DMS153 (cell line): ENCODE measurements at regions not wholly inside any gene's neighbourhood (a gene's known extent, or its start where the extent isn't known, plus 50 kb on each side); places are given as distances from the start of the nearest gene placed in this dataset.

Experiments
- DNase-seq: peaks from one replicate; lab custom pipeline; 2025; lab: John Stamatoyannopoulos, UW

DNA sequence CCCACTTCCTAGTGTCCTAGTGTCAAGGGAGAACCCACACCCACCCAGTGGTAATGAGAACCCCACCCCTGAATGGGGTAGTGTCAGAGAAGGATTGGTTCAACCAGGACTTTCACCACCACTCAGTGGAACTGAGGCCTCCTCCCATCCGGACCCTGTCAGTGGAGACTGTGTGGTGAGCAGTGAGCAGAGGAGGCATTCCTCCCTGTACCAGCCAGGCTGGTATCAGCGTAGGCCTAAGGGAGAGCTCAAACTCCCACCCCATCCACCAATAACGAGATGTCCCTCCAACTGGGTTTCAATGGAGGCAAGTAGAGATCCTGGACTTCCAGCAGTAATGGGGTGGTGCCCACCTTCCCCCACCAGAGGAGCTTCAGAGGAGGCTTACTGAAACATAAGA, 1171.4 kb downstream of the TBC1D22A start:
- no peak for DNase-seq

DNA sequence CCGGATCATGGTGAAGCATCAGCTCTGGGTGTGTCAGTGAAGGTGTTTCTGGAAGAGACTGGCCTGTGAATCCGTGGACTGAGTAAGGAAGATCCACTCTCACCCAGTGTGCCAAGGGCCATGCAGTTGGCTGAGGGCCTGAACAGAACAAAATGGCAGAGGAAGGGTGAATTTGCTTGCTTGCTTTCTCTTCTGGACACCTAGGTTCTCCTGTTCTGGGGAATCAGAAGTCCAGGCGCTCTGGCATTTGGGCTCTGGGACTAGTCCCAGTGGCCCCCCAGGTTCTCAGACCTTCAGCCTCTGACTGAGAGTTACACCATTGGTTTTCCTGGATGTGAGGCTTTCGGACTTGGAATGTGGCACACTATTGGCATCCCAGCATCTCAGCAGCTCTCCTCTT, 1170.8 kb downstream of the TBC1D22A start:
- no peak for DNase-seq

DNA sequence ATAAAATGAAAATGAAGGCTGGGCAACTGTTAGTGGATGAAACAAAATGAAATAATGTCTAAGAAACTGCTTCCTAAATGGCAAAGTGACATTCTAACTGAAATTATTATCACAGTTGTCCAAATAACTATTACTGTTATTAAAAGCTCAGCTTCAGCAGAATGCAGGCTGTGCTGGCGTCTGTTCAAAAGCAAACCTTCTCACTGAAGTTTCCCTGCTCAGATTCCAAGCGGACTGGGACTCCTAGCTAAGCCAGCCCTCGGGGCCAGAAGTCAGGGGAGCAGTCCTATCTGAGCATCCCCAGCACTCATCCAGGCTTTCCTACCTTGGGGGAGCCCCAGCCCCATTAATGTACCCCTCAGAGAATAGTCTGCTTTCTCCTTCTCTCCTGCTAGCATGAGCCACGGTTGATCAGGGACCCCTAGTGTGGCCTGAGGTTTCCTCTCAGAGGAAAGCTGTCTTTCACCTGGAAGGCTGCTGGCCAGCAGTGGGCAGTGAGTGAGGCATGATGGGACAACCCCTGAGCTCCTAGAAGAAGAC, 1167.3 kb downstream of the TBC1D22A start:
- no peak for DNase-seq

DNA sequence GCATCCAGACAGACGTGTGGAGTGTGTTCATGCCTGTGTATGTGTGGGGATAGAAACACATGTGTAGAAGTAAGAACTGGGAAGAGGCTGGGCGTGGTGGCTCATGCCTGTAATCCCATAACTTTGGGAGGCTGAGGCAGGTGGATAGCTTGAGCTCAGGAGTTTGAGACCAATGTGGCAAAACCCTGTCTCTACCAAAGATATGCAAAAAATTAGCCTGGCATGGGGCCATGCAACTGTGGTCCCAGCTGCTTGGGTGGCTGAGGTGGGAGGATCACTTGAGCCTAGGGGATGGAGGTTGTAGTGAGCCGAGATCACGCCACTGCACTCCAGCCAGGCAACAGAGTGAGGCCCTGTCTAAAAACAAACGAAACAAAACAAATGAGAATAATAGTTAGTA, 1166.6 kb downstream of the TBC1D22A start:
- DNase-seq = no peak

DNA sequence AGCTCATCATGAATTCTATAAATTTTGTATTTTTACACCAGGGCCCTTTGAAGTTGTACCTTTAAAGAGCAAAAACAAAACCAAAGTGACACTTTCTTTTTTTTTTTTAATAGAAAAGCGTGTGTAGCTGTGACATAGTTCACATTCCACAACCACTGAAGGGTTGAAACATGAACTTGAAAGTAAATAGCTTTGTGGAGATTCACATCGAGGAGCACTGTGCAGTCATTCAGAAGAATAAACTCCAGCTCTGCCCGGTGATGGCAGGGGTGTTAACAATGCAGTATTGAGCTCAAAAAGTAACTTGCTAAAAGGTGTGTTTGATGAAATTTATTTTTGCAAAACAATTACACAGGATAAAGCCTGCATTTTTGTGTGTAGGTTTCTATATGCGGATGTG, 1166.2 kb downstream of the TBC1D22A start:
- DNase-seq = no peak

DNA sequence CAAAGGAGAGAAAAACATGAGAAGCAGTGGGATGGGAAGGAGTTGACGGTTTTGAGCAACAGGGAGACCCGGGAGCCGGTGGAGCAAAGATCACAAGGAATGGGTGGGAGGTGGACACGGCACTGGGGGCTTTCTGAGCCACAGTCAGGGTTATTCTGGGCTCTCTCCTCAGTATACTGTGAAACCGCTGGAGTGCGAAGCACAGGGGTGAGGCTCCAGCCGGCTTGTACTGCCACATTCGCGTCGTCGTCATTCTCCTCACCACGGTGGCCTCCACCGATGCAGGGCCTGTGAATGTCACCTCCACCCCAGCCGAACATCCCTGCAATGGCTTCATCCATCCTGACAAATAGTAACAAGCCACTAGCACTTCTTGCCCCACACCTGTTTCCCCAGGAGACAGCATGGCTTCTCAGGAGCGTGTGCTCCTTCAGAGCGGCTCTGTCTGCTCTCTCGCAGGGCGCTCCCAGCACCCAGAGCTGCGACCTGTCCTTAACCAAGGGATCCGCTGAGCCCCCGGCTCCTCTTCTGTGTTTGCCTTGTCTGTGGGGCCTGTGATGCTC, 1165.3 kb downstream of the TBC1D22A start:
- no peak for DNase-seq

DNA sequence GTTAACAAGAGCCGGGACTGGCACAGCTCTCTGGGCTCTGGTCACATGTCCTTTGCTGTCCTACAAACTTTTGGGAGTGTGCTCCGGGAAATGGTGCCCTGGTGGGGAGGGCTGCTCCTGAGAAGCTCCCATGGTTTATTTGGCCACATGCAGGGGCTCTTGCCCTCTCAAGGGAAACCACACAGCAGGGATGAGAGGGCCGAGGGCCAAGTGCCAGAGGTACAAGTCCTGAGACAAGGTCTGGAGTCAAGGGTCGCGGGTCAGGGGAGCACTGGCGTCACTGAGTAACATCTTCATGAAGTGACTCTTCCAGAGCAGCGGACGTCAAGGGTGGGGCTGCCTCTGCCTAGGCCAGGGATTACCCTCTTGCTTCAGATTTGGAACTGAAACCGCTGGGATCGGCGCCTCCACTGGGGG, 1160.6 kb downstream of the TBC1D22A start:
- DNase-seq = no peak

DNA sequence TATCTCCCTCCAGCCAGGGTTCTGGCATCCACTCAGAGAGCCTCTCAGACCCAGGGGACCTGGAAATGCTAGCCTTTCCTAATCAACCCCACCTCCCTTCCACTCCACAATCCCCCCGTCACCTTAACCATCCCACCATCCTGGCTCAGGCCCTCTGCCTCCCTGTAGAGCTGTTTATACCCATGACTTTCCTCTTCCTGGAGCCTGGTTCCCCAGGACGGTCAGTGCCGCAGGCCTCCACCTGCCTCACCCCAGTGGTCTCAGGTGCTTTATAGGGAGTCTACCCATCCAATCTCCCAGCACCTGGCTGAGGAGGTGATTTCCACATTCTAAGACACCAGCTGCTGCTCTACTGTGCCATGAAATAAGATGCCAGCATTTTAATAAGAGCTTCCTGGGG, 1159.5 kb downstream of the TBC1D22A start:
- no peak for DNase-seq

DNA sequence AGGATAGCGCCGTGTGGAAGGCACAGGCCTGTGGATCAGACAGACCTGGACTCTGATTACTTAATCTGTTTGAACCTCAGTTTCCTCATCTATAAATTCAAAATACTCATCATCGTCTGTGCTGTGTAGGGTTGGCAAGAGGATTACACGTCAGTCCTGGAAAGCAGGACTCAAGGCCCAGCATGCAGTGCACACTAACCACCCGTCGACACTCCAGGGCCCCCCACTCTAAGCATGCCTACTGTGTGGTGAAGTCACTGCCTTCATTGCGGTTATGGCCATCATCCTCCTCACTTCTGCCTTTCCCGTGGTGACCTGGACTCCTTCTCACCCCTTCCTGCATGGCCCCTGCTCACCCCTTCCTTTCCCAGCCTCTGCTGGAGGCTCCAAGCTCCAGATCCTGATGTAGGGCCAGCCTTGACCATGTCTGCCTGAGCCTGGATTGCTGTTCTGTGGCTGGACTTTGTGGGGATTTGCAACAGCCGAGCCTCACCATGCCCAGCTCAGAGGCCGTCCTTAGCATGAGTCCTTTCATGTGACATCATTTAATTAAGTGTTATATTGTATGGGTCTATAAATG, 1158.0 kb downstream of the TBC1D22A start:
- no peak for DNase-seq

DNA sequence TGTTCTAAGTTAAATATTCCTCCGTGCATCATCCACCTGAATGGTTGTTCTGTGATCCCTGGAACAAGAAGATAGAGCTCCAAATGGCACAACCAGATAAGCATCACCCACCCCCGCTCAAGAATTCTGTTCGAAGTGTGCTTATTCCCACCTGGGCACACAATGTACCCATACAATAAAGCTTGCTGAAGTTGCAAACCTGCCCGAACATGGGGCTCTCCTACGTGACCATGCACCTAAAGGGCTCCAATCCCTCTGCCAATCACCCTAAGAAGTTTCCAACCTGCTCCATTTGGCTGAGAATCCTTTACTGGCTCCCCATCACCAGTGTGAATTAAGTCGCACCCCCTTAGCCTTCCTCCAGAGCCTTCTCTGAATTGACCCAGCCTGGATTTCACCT, 1157.4 kb downstream of the TBC1D22A start:
- DNase-seq = no peak

DNA sequence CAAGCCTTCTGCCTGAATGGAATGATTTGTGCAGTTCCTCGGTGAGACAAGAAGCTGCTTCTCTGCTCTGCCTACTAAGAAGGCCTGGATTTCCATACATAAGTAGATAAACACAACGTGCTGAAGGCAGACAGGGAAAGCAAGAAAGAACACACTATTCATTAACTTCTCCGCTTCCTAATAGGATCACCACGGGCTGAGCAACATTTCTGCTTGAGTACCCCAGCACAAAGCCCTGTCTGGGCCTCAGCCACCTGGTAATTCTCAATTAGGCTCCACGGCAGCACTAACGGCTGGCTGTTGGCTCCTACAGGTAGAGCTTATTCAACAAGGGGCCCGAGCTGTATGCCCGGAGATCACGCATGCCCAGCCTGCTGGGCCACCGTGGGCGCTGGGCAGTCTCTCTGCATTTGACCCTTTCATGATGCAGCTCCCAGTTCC, 1156.6 kb downstream of the TBC1D22A start:
- DNase-seq = no peak

DNA sequence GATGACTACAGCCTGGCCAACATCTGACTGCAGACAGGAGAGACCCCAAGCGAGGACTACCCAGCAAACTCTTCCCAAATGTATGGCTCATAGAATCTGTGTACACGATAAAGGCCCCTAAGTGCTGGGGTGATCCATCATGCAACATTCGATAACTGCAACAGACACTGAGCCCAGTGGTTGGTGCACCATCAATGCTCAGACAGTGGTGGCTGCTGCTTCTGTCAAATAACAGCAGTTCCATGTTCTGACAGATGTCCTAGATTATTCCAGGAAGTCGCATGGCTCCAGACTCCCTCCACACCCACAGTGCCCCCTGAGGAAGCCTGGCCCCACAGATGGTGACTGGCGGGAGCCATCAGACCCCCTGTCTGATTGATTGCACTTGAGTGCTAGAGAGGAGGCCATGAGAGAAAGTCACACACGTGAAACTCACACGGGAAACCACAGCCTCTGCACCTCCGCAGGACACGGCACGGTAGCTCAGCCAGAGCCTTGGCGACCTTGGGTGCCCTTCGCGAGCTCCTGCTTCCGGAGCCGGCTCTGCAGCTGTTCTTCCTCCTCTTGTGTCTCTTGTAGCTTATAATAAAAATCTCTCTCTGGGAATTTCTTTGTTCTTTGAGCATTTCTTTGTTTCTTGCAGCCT, 1155.9 kb downstream of the TBC1D22A start:
- DNase-seq = no peak

DNA sequence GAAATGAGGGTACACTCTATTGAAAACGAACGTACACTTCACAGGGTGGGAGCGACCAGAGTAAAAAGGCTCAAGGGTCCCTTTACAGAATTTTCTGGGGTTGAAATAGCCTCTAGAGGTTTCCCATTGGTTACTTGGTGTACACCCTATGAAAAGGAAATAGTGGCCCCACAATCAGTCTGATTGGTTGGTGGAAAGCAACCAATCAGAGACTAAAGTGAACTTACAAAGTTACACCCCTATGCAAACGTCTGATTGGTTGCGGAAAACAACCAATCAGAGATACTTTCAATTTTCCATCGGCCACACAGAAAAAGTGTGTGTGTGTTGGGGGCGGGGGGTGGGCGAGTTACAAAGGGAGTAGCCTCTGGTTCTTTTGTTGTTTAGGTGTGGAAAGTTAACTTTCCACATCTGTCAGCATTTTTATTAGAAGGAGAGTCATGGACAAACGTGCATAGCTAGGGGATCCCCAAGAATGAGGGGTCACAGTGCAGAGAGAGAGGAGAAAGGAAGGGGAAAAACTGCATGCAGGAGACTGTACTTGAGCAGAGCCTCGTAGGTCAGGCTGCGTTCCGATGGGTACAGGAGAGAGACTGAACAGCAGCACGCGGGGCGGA, 1152.1 kb downstream of the TBC1D22A start:
- no peak for DNase-seq

DNA sequence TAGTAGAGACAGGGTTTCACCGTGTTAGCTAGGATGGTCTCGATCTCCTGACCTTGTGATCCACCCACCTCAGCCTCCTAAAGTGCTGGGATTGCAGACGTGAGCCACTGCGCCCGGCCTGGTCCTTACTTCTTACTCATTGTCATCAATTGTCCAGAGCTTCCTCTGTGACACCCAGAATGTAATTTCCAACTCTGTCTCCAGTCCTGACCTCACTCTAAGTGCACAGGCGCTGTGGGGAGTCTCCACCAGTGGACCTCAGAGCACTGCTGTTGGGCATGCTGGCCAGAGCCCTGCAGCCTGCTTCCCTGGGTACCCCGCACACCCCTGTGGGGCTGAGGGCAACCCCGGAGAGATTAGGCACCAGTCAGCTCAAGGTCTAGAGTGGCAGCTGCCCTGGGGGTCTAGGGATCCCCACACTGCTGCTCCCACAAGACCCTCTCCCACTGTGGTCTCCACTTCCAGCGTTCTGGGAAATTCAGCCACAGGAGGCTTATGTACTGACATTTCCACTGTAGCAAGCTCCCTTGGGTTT, 1140.3 kb downstream of the TBC1D22A start:
- DNase-seq = no peak

DNA sequence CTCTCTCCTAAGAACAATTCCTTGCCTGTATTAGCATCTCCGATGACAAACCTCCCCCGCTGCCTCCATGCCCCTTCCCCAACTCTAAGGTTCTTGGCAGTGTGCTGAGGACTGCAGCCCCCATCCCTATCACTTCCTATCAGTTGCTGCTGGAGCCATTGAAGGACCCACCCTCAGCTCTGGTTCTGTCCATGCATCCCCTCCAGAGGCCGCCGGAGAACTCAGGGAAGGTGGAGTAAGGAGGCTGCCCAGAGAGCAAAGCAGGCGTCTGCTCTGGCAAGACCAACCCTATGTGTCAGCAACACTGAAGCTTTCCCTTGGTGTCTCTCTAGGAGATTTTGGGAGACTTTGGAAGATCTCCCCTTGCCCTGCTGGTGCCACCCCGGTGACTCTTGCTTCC, 1139.5 kb downstream of the TBC1D22A start:
- no peak for DNase-seq

DNA sequence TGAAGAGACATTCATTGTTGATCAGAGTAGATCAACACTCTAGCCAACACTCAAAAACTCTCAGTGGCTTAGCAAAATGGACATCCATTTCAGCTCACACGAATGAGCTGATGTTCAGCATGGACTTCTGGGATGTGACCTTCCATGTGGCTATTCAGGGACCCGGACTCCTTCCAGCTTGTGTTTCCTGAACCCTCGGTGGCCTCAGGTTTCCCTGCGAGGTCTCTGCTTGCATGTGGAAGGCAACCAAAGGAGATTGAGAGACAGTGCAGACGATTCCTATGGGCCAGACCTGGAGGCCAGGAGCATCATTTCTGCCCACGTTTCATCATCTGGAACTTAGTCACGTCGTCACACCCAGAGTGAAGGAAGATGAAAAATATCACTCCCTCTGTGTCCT, 1137.4 kb downstream of the TBC1D22A start:
- no peak for DNase-seq

DNA sequence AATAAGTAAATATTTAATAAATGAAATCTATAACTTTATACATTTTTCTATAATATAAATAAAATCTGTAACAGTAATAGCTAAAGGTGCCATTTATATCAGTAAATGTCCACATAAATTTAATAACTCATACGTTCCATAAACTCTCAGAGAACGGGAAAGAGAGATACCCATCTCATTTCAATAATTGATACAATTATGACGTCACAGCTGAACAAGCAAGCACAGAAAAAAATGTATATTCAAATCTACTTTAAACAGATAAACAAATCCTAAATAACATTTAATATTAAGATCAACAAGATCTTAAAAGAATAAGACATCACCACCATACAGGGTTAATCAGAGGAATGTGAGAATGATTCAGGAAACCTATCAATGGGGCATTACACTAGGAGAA, 1136.5 kb downstream of the TBC1D22A start:
- DNase-seq = no peak

DNA sequence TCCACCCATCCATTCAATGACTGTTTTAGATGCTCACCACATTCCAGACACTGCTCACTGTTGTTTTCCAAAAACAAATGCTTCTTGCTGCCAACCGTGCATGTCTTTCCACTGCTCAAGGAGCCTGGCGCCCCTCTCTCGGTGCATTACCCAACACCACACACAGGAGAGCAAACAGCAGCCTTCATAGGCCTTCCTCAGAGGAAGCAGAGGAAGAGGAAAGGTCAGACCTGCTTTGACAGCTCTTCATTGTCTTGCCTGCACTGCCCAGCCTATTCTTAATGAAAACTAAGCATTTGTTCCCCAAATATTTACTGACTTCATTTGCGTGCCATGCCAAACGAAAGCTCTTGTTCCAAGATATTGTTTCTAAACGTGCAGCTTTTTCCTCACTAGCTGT, 1129.2 kb downstream of the TBC1D22A start:
- no peak for DNase-seq

DNA sequence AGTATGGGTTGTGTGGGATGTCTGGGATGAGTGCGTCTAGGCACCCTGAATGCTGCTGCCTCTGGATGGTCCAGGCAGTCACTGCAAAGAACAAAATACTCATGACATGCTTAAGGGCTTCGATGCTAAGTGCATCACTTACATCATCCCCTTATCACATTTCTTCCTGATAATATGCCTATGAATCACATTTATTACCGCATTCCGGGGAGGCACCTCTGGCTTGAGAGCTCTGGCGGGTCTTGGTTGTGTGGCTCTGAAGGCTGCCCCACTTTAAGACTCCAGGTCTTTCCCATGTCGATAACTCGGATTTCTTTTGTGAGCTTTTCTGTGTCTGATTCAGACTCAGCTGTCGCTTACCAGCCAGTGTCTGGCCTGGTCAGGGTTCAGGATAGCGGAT, 1126.4 kb downstream of the TBC1D22A start:
- no peak for DNase-seq

DNA sequence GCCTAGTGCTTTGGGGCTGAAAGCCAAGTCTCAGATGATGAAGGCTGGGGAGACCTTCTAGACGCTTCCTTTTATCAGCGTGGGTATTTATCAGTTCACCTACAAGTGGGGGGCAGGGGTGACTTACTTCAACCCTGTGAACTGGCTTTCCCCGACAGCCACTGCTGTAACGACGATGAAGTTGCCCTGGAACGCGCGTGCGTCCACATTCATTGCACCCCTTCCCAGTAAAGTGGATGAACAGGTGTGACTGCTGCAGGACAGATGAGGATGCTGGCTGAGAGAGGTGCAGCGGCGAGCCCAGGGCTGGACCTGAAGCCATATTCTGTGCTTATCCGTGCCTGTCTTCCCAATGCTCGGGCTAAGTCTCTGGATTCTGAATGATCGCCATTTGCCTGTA, 1122.3 kb downstream of the TBC1D22A start:
- DNase-seq = no peak

DNA sequence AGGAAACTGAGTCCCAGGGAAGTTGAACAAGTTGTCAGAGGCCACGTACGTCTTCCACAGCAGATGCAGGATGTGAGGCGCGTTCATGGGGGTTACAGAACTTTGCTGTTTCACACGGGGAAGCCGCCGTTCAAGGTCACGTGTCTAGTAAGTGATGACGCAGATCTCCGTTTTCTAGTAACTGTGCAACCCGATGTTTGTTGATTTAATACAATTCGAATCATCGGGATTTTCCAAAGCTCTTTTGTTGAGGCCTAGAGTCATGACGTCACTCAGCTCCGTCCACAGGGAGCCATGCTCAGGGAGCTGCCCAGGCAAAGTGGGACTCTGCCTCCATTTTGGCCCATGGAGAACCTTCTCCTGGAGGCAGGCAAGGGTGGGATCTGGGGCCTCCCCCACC, 1121.8 kb downstream of the TBC1D22A start:
- no peak for DNase-seq

DNA sequence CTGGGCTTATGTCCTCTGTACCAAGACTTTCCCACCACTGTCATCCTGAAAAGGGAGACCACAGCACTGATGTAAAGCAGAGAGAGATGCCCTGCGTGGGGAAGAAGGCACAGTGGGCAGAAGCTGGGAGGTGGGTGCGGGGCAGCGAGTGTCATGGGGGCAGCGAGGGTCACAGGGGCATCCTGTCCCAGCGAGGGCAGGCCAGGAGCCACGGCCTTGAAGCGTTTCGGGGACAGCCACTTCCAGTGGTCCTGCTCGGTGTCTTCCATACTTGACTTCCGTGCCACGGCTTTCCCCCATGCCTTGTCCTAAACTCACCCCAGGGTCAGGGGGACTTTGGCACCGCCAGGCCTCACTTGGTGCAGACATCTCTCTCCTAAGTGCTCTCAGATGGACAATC, 1121.3 kb downstream of the TBC1D22A start:
- no peak for DNase-seq

DNA sequence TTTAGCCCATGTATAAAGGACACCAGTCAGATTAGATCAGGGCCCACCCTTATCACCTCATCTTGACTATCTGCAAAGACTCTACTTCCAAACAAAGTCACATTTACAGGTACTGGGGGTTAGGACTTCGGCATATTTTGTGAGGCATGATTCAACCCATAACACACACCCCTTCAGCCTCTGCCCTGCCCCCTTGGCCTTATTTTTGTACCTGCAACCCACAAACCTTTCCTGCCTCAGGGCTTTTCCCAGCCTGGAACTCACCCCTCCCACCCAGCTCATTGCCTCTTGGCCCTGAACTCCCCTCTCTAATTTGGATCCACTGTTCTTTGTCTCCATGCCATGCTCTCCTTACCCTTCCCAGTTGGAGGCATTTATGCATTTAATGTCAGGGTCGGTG, 1116.9 kb downstream of the TBC1D22A start:
- no peak for DNase-seq
